CD4-positive, alpha-beta T cell (primary cell): ENCODE measurements at regions not wholly inside any gene's neighbourhood (a gene's known extent, or its start where the extent isn't known, plus 50 kb on each side); places are given as distances from the start of the nearest gene placed in this dataset.

Source experiments
- ATAC-seq: fragments of 200-7000 bp; cut with Tn5 transposase; one replicate; pipeline ENCODE4 v1.10.0; 2022; ENCODE audit warnings: mild to moderate bottlenecking; ENCODE audit not compliant: poor library complexity
- CTCF ChIA-PET: fragments of 350-600 bp; sonication (Branson Sonifier 250); formaldehyde crosslinking; loops from one replicate; lab custom pipeline; 2021; ENCODE audit warnings: antibody characterized with exemption, inconsistent platforms; lab: Charles Lee
- POLR2A ChIA-PET: fragments of 350-600 bp; sonication (Branson Sonifier 250); formaldehyde crosslinking; loops from one replicate; lab custom pipeline; 2021; ENCODE audit warnings: antibody characterized with exemption, inconsistent platforms; lab: Charles Lee
- DNase-seq, 14 experiments: peaks; one replicate each; pipeline ENCODE4 v3.0.0-alpha.2; 2013 to 2020; ENCODE audit warnings: mixed read lengths in 2 of 14
- H3K27ac ChIP-seq, 2 donors: one replicate each; pipeline versions ENCODE4 v1.5.1 to v1.7.0; 2013; ENCODE audit warnings: low read length in 2 of 2, low read depth in 1 of 2, mild to moderate bottlenecking in 1 of 2
- H3K27me3 ChIP-seq, 2 experiments: 1 replicate in 1 of 2; 2 replicates in 1 of 2; pipeline versions ENCODE4 v1.6.1 to v1.7.0; 2013; ENCODE audit warnings: low read length in 2 of 2, control low read depth in 1 of 2, mild to moderate bottlenecking in 1 of 2, moderate library complexity in 1 of 2; ENCODE audit not compliant: insufficient read depth in 2 of 2, control insufficient read depth in 1 of 2
- H3K36me3 ChIP-seq: one replicate; pipeline ENCODE4 v1.6.1; 2013; ENCODE audit warnings: low read length, control low read depth; ENCODE audit not compliant: insufficient read depth
- H3K4me1 ChIP-seq: one replicate; pipeline ENCODE4 v1.6.1; 2013; ENCODE audit warnings: low read length, control low read depth; ENCODE audit not compliant: insufficient read depth
- H3K4me3 ChIP-seq: one replicate; pipeline ENCODE4 v1.5.1; 2013; ENCODE audit warnings: mild to moderate bottlenecking, low read length, moderate library complexity
- H3K9me3 ChIP-seq, 2 experiments: 1 replicate in 1 of 2; 2 replicates in 1 of 2; pipeline versions ENCODE4 v1.6.1 to v1.7.0; 2013; ENCODE audit warnings: low read length in 2 of 2, mild to moderate bottlenecking in 2 of 2, control low read depth in 1 of 2, moderate library complexity in 1 of 2; ENCODE audit not compliant: control insufficient read depth in 1 of 2, insufficient read depth in 1 of 2
- H3K27ac Mint-ChIP-seq: one replicate; pipeline ENCODE4 v1.8.0; 2020; ENCODE audit warnings: mixed read lengths
- H3K27me3 Mint-ChIP-seq: one replicate; pipeline ENCODE4 v1.8.0; 2021; ENCODE audit warnings: mixed read lengths
- H3K36me3 Mint-ChIP-seq: one replicate; pipeline ENCODE4 v1.8.0; 2021; ENCODE audit warnings: low read depth, mixed read lengths
- H3K4me1 Mint-ChIP-seq: one replicate; pipeline ENCODE4 v1.8.0; 2021; ENCODE audit warnings: low read depth, mixed read lengths
- H3K4me3 Mint-ChIP-seq: one replicate; pipeline ENCODE4 v1.8.0; 2020; ENCODE audit warnings: mild to moderate bottlenecking, mixed read lengths
- H3K9me3 Mint-ChIP-seq: one replicate; pipeline ENCODE4 v1.8.0; 2020; ENCODE audit warnings: mixed read lengths
- intact Hi-C, 2 experiments: fragments of 100-400 bp; cut with DNase I in 1 of 2; cut with micrococcal nuclease in 1 of 2; formaldehyde crosslinking; loops; one replicate each; pipeline versions ENCODE4 v1.15.1 to v1.9.0; 2023 to 2025; cut with DNase I, micrococcal nuclease
- TF ChIP-seq, protein P1 (sequence below): fragments of 200-600 bp; IDR thresholded peaks from one replicate; pipeline ENCODE4 v1.8.0; 2022; ENCODE audit warnings: antibody characterized with exemption, mild to moderate bottlenecking

DNA sequence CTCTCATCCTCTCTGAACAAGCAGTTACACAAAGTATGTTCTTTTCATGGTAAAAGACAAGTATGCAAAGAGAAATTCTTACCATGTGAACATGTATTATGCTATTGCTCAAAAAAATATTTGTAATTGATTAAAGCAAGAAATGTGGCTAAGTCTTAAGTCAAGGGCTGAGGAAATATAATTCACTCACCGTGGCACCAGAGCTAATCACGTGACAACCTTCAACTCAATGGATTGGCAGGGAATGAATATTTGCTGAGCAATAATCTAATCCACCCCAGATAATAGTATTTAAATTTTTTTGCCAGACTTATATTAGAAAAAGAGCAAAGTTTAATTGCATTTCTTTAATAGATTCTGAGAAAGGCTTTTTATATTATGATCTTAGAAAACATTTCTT is 310.2 kb downstream of the HS3ST1 start:
- no peak overlapping the region for H3K4me3 Mint-ChIP-seq
- intact Hi-C loops = no loop called here

DNA sequence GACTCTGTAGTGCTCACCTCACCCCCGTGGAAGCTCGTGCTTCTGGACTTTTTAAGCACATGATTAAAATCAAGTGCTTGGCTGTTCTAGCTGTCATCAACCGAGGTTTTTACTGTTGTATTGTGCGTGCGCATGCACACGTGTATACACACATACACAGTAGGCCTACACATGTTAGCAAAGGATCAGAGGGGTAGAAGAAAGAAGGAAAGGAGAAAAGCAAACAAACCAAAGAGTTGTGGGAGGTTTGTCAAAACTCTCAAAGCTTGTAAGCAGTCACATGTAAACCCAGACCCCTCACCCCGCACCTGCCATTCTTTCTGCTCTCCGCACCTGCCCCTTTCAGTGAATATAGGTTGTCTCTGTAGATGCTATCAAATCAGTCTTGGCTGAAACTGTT is 311.8 kb downstream of the HS3ST1 start:
- no peak overlapping the region for H3K27ac Mint-ChIP-seq
- DNase-seq (no peak), ATAC-seq (no peak)
- ChIA-PET POLR2A (no interaction called here), CTCF (no interaction called here)
- no peaks in the 10 kb centered on the region for H3K27me3 Mint-ChIP-seq
- no peaks in the 10 kb centered on the region for H3K4me1 ChIP-seq
- H3K27ac ChIP-seq = no peak overlapping the region
- no peaks in the 10 kb centered on the region for H3K9me3 ChIP-seq
- no peaks in the 10 kb centered on the region for H3K4me1 Mint-ChIP-seq
- no peak overlapping the region for H3K4me3 ChIP-seq
- H3K36me3 Mint-ChIP-seq = no peaks in the 10 kb centered on the region
- H3K4me3 Mint-ChIP-seq = no peak overlapping the region
- intact Hi-C loops = no loop called here
- no peaks in the 10 kb centered on the region for H3K9me3 Mint-ChIP-seq
- TF ChIP-seq, protein P1, sequence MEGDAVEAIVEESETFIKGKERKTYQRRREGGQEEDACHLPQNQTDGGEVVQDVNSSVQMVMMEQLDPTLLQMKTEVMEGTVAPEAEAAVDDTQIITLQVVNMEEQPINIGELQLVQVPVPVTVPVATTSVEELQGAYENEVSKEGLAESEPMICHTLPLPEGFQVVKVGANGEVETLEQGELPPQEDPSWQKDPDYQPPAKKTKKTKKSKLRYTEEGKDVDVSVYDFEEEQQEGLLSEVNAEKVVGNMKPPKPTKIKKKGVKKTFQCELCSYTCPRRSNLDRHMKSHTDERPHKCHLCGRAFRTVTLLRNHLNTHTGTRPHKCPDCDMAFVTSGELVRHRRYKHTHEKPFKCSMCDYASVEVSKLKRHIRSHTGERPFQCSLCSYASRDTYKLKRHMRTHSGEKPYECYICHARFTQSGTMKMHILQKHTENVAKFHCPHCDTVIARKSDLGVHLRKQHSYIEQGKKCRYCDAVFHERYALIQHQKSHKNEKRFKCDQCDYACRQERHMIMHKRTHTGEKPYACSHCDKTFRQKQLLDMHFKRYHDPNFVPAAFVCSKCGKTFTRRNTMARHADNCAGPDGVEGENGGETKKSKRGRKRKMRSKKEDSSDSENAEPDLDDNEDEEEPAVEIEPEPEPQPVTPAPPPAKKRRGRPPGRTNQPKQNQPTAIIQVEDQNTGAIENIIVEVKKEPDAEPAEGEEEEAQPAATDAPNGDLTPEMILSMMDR = no peak
- H3K27me3 ChIP-seq = no peaks in the 10 kb centered on the region
- H3K36me3 ChIP-seq = no peaks in the 10 kb centered on the region

More for the DNA sequence above, 310.2 kb downstream of the HS3ST1 start:
- Histone ChIP-seq H3K9me3 (no peaks in the 10 kb centered on the region), H3K4me1 (no peaks in the 10 kb centered on the region), H3K4me3 (no peak overlapping the region), H3K36me3 (no peaks in the 10 kb centered on the region), H3K27me3 (no peaks in the 10 kb centered on the region), H3K27ac (no peak overlapping the region)
- Mint-ChIP-seq H3K27me3 (no peaks in the 10 kb centered on the region), H3K9me3 (peaks cover 3% of the 10 kb centered on the region), H3K4me1 (no peaks in the 10 kb centered on the region), H3K36me3 (no peaks in the 10 kb centered on the region), H3K27ac (no peak overlapping the region)
- CTCF ChIA-PET = no interaction called here
- DNase-seq (no peak), ATAC-seq (no peak)
- POLR2A ChIA-PET = no interaction called here
- TF ChIP-seq, protein P1 = no peak

DNA sequence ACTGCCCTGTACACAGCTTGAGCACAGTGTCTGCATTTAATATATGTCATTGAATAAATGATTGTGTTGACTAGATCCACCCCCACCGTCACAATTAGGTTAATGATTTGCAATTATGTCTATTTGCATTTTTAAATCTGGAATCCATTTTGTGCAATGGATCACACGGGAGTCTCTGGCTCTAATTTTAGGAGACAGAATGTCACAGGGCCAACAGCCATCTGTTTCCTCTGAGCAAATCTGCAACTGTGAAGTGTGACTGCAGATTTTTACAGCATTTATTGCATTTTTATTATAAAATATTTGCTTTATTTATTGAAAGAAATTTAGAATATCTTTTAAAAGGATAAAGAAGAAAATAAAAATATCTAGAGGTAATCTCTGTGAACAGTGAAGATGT is 316.8 kb downstream of the HS3ST1 start:
- intact Hi-C loops = no loop called here
- POLR2A ChIA-PET = no interaction called here

More for the DNA sequence above, 316.8 kb downstream of the HS3ST1 start:
- TF ChIP-seq, protein P1 = no peak
- no peak for ATAC-seq
- H3K9me3 ChIP-seq = no peaks in the 10 kb centered on the region
- H3K9me3 Mint-ChIP-seq = no peaks in the 10 kb centered on the region
- H3K36me3 Mint-ChIP-seq = no peaks in the 10 kb centered on the region
- H3K4me3 ChIP-seq = no peak overlapping the region
- no peaks in the 10 kb centered on the region for H3K27me3 ChIP-seq
- H3K27me3 Mint-ChIP-seq = no peaks in the 10 kb centered on the region
- H3K27ac Mint-ChIP-seq = no peak overlapping the region
- no peaks in the 10 kb centered on the region for H3K4me1 ChIP-seq
- CTCF ChIA-PET = no interaction called here
- no peaks in the 10 kb centered on the region for H3K36me3 ChIP-seq
- no peak for DNase-seq
- H3K4me1 Mint-ChIP-seq = no peaks in the 10 kb centered on the region
- H3K27ac ChIP-seq = no peak overlapping the region
- no peak overlapping the region for H3K4me3 Mint-ChIP-seq
